ENCODE measurements at regions not wholly inside any gene's neighbourhood (a gene's known extent, or its start where the extent isn't known, plus 50 kb on each side); places are given as distances from the start of the nearest gene placed in this dataset.

DNA sequence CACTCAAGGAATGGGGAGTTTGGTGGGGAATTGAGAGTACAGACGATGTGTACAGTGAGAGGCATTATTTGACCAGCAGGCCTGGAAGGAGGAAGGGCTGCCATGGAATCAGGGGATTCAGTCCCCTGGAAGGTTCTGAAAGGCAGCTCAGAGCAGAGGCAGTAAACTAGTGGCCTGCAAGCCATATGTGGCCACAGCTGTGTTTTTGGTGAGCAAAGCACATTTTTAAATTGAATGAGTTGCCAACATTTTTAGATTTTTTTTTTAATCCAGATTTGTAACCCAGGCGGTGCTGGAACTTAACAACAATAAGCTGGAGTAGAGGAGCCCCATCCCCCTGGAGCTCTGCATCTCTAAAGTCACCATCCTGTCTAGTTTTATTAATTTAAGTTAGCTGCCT lies 95.3 kb upstream of the IPO5 start (continued):
- TF ChIP-seq OVOL2 (CRISPR knock-in tag; IDR thresholded peaks at IDR 0.05; ENCODE audit: borderline replicate concordance): no peak

GRCh38 chr13:97866346-97866745 lies 87.1 kb upstream of the IPO5 start:
- Mint-ChIP-seq H3K36me3 (peaks cover 16% of the 10 kb centered on the region), H3K27ac (no peak overlapping the region), H3K9me3 (peaks cover 38% of the 10 kb centered on the region), H3K4me3 (no peak overlapping the region), H3K4me1 (no peaks in the 10 kb centered on the region), H3K27me3 (ENCODE audit: low read depth) (peaks cover 3% of the 10 kb centered on the region; the same call in 1 of the 2 replicates)
- POLR2A ChIA-PET: no interaction called here
- no peak for DNase-seq (ENCODE audit: low spot score)
- TF ChIP-seq HMGXB4 (CRISPR knock-in tag; IDR thresholded peaks at IDR 0.05) (no peak), ESRRA (CRISPR knock-in tag; IDR thresholded peaks at IDR 0.05; ENCODE audit: borderline replicate concordance) (no peak)
- ATAC-seq: no peak
- CTCF ChIA-PET: interaction anchor here (1.3 kb wide), 1 partner anchor 11 kb away, joined by 4 read pairs; no protein-coding TSS in a partner anchor

DNA sequence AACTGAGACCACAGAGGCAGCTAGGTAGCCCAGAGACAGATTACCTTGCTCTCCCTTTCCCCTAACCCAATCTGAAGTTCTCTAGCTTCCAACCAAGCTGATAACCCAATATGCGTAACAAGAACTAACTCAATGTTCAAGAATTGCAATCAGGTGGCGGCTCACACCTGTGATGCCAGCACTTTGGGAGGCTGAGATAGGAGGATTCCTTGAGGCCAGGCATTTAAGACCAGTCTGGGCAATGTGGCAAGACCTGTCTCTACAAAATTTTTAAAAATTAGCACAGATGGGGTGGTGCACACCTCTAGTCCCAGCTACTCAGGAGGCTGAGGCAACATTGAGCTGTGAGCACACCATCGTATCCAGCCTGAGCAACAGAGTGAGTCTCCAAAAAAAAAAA lies 86.7 kb upstream of the IPO5 start:
- DNase-seq (ENCODE audit: low spot score) (no peak), ATAC-seq (no peak)
- Mint-ChIP-seq H3K9me3 (peaks cover 38% of the 10 kb centered on the region), H3K27me3 (ENCODE audit: low read depth) (peaks cover 3% of the 10 kb centered on the region; the same call in 1 of the 2 replicates), H3K4me1 (no peaks in the 10 kb centered on the region), H3K4me3 (no peak overlapping the region), H3K27ac (no peak overlapping the region), H3K36me3 (peaks cover 16% of the 10 kb centered on the region)
- CTCF ChIA-PET: interaction anchor here (1.3 kb wide), 1 partner anchor 11 kb away, joined by 4 read pairs; no protein-coding TSS in a partner anchor
- TF ChIP-seq ZBTB21 (CRISPR knock-in tag; IDR thresholded peaks at IDR 0.05; ENCODE audit: borderline replicate concordance): no peak
- no peak for TF ChIP-seq FOXK1 (CRISPR knock-in tag; IDR thresholded peaks at IDR 0.05)
- no peak for TF ChIP-seq ZNF317 (CRISPR knock-in tag; IDR thresholded peaks at IDR 0.05; ENCODE audit: borderline replicate concordance, low read depth)
- TF ChIP-seq HMGA2 (CRISPR knock-in tag; IDR thresholded peaks at IDR 0.05): no peak
- no peak for TF ChIP-seq PREB (CRISPR knock-in tag; IDR thresholded peaks at IDR 0.05; ENCODE audit: borderline replicate concordance)
- TF ChIP-seq, protein P1, sequence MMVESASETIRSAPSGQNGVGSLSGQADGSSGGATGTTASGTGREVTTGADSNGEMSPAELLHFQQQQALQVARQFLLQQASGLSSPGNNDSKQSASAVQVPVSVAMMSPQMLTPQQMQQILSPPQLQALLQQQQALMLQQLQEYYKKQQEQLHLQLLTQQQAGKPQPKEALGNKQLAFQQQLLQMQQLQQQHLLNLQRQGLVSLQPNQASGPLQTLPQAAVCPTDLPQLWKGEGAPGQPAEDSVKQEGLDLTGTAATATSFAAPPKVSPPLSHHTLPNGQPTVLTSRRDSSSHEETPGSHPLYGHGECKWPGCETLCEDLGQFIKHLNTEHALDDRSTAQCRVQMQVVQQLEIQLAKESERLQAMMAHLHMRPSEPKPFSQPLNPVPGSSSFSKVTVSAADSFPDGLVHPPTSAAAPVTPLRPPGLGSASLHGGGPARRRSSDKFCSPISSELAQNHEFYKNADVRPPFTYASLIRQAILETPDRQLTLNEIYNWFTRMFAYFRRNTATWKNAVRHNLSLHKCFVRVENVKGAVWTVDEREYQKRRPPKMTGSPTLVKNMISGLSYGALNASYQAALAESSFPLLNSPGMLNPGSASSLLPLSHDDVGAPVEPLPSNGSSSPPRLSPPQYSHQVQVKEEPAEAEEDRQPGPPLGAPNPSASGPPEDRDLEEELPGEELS (CRISPR knock-in tag; IDR thresholded peaks at IDR 0.05): no peak
- TF ChIP-seq, protein P2, sequence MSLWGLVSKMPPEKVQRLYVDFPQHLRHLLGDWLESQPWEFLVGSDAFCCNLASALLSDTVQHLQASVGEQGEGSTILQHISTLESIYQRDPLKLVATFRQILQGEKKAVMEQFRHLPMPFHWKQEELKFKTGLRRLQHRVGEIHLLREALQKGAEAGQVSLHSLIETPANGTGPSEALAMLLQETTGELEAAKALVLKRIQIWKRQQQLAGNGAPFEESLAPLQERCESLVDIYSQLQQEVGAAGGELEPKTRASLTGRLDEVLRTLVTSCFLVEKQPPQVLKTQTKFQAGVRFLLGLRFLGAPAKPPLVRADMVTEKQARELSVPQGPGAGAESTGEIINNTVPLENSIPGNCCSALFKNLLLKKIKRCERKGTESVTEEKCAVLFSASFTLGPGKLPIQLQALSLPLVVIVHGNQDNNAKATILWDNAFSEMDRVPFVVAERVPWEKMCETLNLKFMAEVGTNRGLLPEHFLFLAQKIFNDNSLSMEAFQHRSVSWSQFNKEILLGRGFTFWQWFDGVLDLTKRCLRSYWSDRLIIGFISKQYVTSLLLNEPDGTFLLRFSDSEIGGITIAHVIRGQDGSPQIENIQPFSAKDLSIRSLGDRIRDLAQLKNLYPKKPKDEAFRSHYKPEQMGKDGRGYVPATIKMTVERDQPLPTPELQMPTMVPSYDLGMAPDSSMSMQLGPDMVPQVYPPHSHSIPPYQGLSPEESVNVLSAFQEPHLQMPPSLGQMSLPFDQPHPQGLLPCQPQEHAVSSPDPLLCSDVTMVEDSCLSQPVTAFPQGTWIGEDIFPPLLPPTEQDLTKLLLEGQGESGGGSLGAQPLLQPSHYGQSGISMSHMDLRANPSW (CRISPR knock-in tag; conservative IDR thresholded peaks at IDR 0.05; ENCODE audit: low read depth): no peak
- TF ChIP-seq SP1 (CRISPR knock-in tag; conservative IDR thresholded peaks at IDR 0.05): no peak
- no peak for TF ChIP-seq ZNF219 (CRISPR knock-in tag; IDR thresholded peaks at IDR 0.05; ENCODE audit: borderline replicate concordance)
- no peak for TF ChIP-seq JAZF1 (CRISPR knock-in tag; IDR thresholded peaks at IDR 0.05)
- POLR2A ChIA-PET: no interaction called here
